HG02884 (cell line): ENCODE measurements at regions not wholly inside any gene's neighbourhood (a gene's known extent, or its start where the extent isn't known, plus 50 kb on each side); places are given as distances from the start of the nearest gene placed in this dataset.

Experiments used
- ATAC-seq: cut with Tn5 transposase; IDR thresholded peaks from one replicate; pipeline ENCODE4 v1.9.1; 2021; ENCODE audit warnings: mild to moderate bottlenecking, moderate library complexity; ENCODE audit not compliant: unreplicated experiment

GRCh38 chr10:107623292-107623691 lies 458.8 kb upstream of the SORCS1 start:
- no peak for ATAC-seq

GRCh38 chr10:107619139-107619538 lies 454.6 kb upstream of the SORCS1 start:
- no peak for ATAC-seq

- ATAC-seq: no peak
Observed at GRCh38 chr10:107618504-107618994, 454.0 kb upstream of the SORCS1 start.

- ATAC-seq: no peak
Observed at GRCh38 chr10:107616463-107617410, 452.2 kb upstream of the SORCS1 start.

GRCh38 chr10:107616031-107616430 lies 451.5 kb upstream of the SORCS1 start:
- ATAC-seq: no peak

GRCh38 chr10:107614939-107615685 lies 450.6 kb upstream of the SORCS1 start:
- no peak for ATAC-seq

GRCh38 chr10:107611115-107611514 lies 446.6 kb upstream of the SORCS1 start:
- ATAC-seq: no peak

GRCh38 chr10:107589081-107589480 lies 424.6 kb upstream of the SORCS1 start:
- no peak for ATAC-seq

GRCh38 chr10:107585630-107586029 lies 421.1 kb upstream of the SORCS1 start:
- ATAC-seq: no peak

GRCh38 chr10:107583974-107584373 lies 419.5 kb upstream of the SORCS1 start:
- ATAC-seq: no peak

GRCh38 chr10:107579970-107580369 lies 415.5 kb upstream of the SORCS1 start:
- ATAC-seq: no peak

- ATAC-seq: no peak
Observed at GRCh38 chr10:107577221-107577620, 412.7 kb upstream of the SORCS1 start.

GRCh38 chr10:107576746-107577145 lies 412.2 kb upstream of the SORCS1 start:
- ATAC-seq: no peak

GRCh38 chr10:107565014-107565413 lies 400.5 kb upstream of the SORCS1 start:
- ATAC-seq: no peak

- no peak for ATAC-seq
Observed at GRCh38 chr10:107561136-107561650, 396.7 kb upstream of the SORCS1 start.

- no peak for ATAC-seq
Observed at GRCh38 chr10:107557916-107558315, 393.4 kb upstream of the SORCS1 start.

GRCh38 chr10:107554333-107554732 lies 389.8 kb upstream of the SORCS1 start:
- ATAC-seq: no peak

GRCh38 chr10:107553470-107553869 lies 389.0 kb upstream of the SORCS1 start:
- no peak for ATAC-seq

- no peak for ATAC-seq
Observed at GRCh38 chr10:107552963-107553362, 388.5 kb upstream of the SORCS1 start.

GRCh38 chr10:107548301-107548700 lies 383.8 kb upstream of the SORCS1 start:
- ATAC-seq: no peak

GRCh38 chr10:107546986-107547385 lies 382.5 kb upstream of the SORCS1 start:
- no peak for ATAC-seq

- no peak for ATAC-seq
Observed at GRCh38 chr10:107546284-107546683, 381.8 kb upstream of the SORCS1 start.
